CD4-positive, CD25-positive, alpha-beta regulatory T cell (primary cell): ENCODE measurements at regions not wholly inside any gene's neighbourhood (a gene's known extent, or its start where the extent isn't known, plus 50 kb on each side); places are given as distances from the start of the nearest gene placed in this dataset.

ENCODE experiments used
- ATAC-seq, 2 donors: fragments of 150-1000 bp; cut with Tn5 transposase; one replicate each; pipeline ENCODE4 v1.10.0; 2021; ENCODE audit warnings: low read depth in 2 of 2, moderate number of reproducible peaks in 2 of 2, moderate library complexity in 1 of 2
- DNase-seq, 3 donors: peaks; one replicate each; pipeline versions ENCODE4 v3.0.0 to v3.0.0-alpha.2; 2012 to 2022; ENCODE audit warnings: mixed read lengths in 1 of 3
- H3K27ac ChIP-seq: one replicate; pipeline ENCODE4 v1.7.0; 2013; ENCODE audit warnings: mild to moderate bottlenecking, low read length; ENCODE audit not compliant: insufficient read depth, poor library complexity, severe bottlenecking
- H3K27me3 ChIP-seq: one replicate; pipeline ENCODE4 v1.7.0; 2013; ENCODE audit warnings: low read length; ENCODE audit not compliant: control insufficient read depth, insufficient read depth
- H3K36me3 ChIP-seq: one replicate; pipeline ENCODE4 v1.7.0; 2013; ENCODE audit warnings: mild to moderate bottlenecking, low read length, moderate library complexity; ENCODE audit not compliant: control insufficient read depth, insufficient read depth
- H3K4me1 ChIP-seq: 2 replicates; pipeline ENCODE4 v1.7.0; 2013; ENCODE audit warnings: mild to moderate bottlenecking, low read length; ENCODE audit not compliant: insufficient read depth, control insufficient read depth, poor library complexity, severe bottlenecking
- H3K4me3 ChIP-seq: one replicate; pipeline ENCODE4 v1.7.0; 2013; ENCODE audit warnings: low read depth, mild to moderate bottlenecking, low read length, moderate library complexity
- H3K9me3 ChIP-seq, 2 experiments: 1 replicate in 1 of 2; 2 replicates in 1 of 2; pipeline ENCODE4 v1.7.0; 2013; ENCODE audit warnings: low read length in 2 of 2, mild to moderate bottlenecking in 1 of 2, moderate library complexity in 1 of 2; ENCODE audit not compliant: control insufficient read depth in 2 of 2
- H3K27ac Mint-ChIP-seq, 3 donors: one replicate each; pipeline ENCODE4 v1.8.0; 2020 to 2022; ENCODE audit warnings: mild to moderate bottlenecking in 3 of 3, mixed read lengths in 3 of 3, moderate library complexity in 2 of 3
- H3K27me3 Mint-ChIP-seq: one replicate; pipeline ENCODE4 v1.8.0; 2022; ENCODE audit warnings: mild to moderate bottlenecking, mixed read lengths
- H3K36me3 Mint-ChIP-seq: one replicate; pipeline ENCODE4 v1.8.0; 2020; ENCODE audit warnings: mixed read lengths
- H3K4me1 Mint-ChIP-seq, 4 donors: one replicate each; pipeline ENCODE4 v1.8.0; 2020 to 2022; ENCODE audit warnings: mixed read lengths in 4 of 4, mild to moderate bottlenecking in 1 of 4
- H3K4me3 Mint-ChIP-seq, 4 donors: one replicate each; pipeline ENCODE4 v1.8.0; 2020 to 2022; ENCODE audit warnings: mild to moderate bottlenecking in 4 of 4, mixed read lengths in 4 of 4, moderate library complexity in 3 of 4
- H3K9me3 Mint-ChIP-seq, 7 donors: one replicate each; pipeline ENCODE4 v1.8.0; 2020 to 2022; ENCODE audit warnings: mixed read lengths in 7 of 7, mild to moderate bottlenecking in 3 of 7, moderate library complexity in 2 of 7

DNA sequence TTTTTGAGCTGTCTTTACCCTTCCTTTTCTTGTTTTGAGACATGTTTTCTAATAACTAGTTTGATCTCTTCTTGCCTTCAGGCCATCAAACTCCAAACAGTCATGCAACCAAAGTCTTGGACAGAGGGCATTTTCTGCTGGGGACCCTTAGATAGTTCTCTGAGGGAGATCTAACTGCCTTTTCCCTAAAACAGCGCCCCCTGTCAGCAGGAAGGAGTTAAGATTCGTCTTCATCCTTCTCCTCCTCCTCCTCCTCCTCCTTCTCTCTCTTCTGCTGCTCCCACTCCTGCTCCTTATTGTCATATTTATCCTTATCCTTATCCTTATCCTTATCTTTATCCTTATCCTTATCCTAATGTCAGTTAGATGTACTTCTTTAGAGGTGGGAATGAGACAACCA lies 417.2 kb downstream of the TRAM1L1 start:
- Histone ChIP-seq H3K27me3 (no peaks in the 10 kb centered on the region), H3K4me1 (no peaks in the 10 kb centered on the region), H3K9me3 (peaks cover 0 to 3% of the 10 kb centered on the region in 2 experiments), H3K27ac (no peak overlapping the region), H3K4me3 (no peak overlapping the region), H3K36me3 (no peaks in the 10 kb centered on the region)
- H3K27me3 Mint-ChIP-seq, result no peaks in the 10 kb centered on the region
- no peak for ATAC-seq
- H3K4me1 Mint-ChIP-seq, result no peaks in the 10 kb centered on the region
- peaks cover 2 to 8% (median 5%) of the 10 kb centered on the region in 7 donors for H3K9me3 Mint-ChIP-seq
- no peak overlapping the region for H3K4me3 Mint-ChIP-seq
- no peaks in the 10 kb centered on the region for H3K36me3 Mint-ChIP-seq
- H3K27ac Mint-ChIP-seq, result no peak overlapping the region
- no peak for DNase-seq

DNA sequence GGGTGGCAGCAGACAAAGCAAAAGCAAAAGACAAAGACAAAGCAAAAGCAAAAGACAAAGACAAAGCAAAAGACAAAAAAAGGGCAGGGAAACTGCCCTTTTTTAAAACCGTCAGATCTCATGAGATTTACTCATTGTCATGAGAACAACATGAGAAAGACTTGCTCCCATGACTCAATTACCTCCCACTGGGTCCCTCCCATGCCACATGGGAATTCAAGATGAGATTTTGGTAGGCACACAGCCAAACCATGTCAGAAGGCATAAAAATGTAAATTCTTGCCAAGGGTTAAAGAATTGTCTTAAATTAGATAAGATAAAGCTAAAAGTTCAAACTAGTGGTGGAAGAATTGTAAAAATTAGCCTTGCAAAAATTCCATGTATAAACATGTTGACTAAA lies 419.7 kb downstream of the TRAM1L1 start:
- Mint-ChIP-seq H3K4me1 (no peaks in the 10 kb centered on the region), H3K36me3 (no peaks in the 10 kb centered on the region), H3K27ac (no peak overlapping the region), H3K9me3 (peaks cover 5 to 15% (median 8%) of the 10 kb centered on the region in 7 donors), H3K4me3 (no peak overlapping the region), H3K27me3 (no peaks in the 10 kb centered on the region)
- Histone ChIP-seq H3K4me3 (no peak overlapping the region), H3K4me1 (no peaks in the 10 kb centered on the region), H3K27me3 (no peaks in the 10 kb centered on the region), H3K36me3 (no peaks in the 10 kb centered on the region), H3K9me3 (no peaks in the 10 kb centered on the region), H3K27ac (no peak overlapping the region)
- DNase-seq, result no peak
- ATAC-seq, result no peak

DNA sequence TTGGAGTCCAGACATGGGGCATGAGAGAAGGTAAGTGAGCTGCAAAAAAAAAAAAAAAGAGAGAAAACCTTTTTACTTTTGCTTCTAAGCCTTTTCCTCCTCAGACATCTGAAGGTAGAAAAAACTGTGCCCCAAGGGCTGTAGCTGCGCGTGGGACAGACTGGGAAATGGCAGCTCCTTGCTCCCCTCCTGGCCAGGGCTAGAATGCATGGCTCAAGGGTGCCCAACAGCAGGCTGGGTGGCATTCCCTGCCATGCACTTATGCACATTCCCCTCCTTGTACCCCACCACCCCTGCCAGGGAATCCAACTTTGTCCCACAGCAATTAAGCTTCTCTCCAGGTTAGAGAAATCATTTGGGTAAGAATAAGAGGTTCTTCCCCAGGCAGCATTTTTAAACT lies 421.2 kb downstream of the TRAM1L1 start:
- Histone ChIP-seq H3K9me3 (no peaks in the 10 kb centered on the region), H3K36me3 (no peaks in the 10 kb centered on the region), H3K4me1 (no peaks in the 10 kb centered on the region), H3K4me3 (no peak overlapping the region), H3K27ac (no peak overlapping the region), H3K27me3 (no peaks in the 10 kb centered on the region)
- H3K27me3 Mint-ChIP-seq, result no peaks in the 10 kb centered on the region
- no peaks in the 10 kb centered on the region for H3K36me3 Mint-ChIP-seq
- no peaks in the 10 kb centered on the region for H3K4me1 Mint-ChIP-seq
- H3K27ac Mint-ChIP-seq, result no peak overlapping the region
- H3K4me3 Mint-ChIP-seq, result no peak overlapping the region
- no peak for DNase-seq
- ATAC-seq, result no peak
- H3K9me3 Mint-ChIP-seq, result peaks cover 2 to 20% (median 10%) of the 10 kb centered on the region in 7 donors

DNA sequence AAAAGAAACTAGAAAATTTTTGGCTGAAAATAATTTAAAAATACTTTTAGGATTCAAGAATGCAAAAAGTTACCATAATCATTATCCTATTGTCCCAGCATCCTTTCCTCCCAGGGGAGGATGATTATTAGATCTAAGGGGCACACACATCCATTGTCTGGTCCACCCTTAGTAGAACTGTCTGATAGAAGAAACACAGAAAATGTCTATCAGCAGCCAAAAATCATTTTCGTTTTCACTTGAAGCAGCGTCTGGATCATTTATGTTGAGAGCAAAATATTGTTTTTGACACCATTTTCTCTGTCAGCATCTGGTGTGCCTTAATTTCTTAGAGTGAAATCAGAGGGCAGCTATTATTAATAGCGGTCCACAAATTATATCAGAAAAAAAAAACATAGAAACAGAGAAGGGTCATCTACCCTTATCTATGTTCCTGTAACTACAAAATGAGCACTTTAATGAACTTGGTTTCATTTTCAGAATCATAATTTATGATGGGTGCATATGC lies 446.3 kb downstream of the TRAM1L1 start:
- H3K36me3 ChIP-seq, result no peaks in the 10 kb centered on the region
- no peaks in the 10 kb centered on the region for H3K27me3 ChIP-seq
- Mint-ChIP-seq H3K27ac (no peak overlapping the region), H3K9me3 (peaks cover 0 to 7% (median 1%) of the 10 kb centered on the region in 7 donors), H3K4me1 (no peaks in the 10 kb centered on the region), H3K27me3 (no peaks in the 10 kb centered on the region), H3K36me3 (no peaks in the 10 kb centered on the region), H3K4me3 (no peak overlapping the region)
- DNase-seq, result no peak
- no peak overlapping the region for H3K27ac ChIP-seq
- no peak overlapping the region for H3K4me3 ChIP-seq
- H3K4me1 ChIP-seq, result no peaks in the 10 kb centered on the region
- H3K9me3 ChIP-seq, result no peaks in the 10 kb centered on the region
- ATAC-seq, result no peak

DNA sequence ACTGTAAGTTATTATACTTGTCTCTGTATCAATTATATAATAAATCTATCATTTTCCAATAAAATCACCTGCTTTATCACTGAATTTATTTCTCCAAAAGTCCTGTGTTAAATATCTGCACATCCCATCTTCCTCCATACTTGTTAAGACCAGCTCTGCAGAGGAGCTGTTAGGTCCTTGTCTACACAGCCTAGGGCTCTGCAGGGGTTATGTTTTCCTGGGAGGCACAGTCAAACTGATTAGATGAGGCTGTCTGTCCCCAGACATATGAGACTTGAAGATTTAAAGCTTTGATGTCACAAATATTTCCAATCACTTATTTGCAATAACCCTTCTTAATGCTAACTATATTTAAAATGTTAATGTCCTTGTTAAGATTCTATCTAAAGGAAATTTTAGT lies 446.8 kb downstream of the TRAM1L1 start:
- no peaks in the 10 kb centered on the region for H3K36me3 Mint-ChIP-seq
- ATAC-seq (no peak), DNase-seq (no peak)
- no peaks in the 10 kb centered on the region for H3K27me3 ChIP-seq
- H3K4me1 ChIP-seq, result no peaks in the 10 kb centered on the region
- H3K9me3 Mint-ChIP-seq, result peaks cover 0 to 7% (median 1%) of the 10 kb centered on the region in 7 donors
- no peaks in the 10 kb centered on the region for H3K9me3 ChIP-seq
- H3K4me3 Mint-ChIP-seq, result no peak overlapping the region
- H3K27ac Mint-ChIP-seq, result no peak overlapping the region
- no peak overlapping the region for H3K27ac ChIP-seq
- no peak overlapping the region for H3K4me3 ChIP-seq
- no peaks in the 10 kb centered on the region for H3K36me3 ChIP-seq
- no peaks in the 10 kb centered on the region for H3K4me1 Mint-ChIP-seq
- no peaks in the 10 kb centered on the region for H3K27me3 Mint-ChIP-seq

DNA sequence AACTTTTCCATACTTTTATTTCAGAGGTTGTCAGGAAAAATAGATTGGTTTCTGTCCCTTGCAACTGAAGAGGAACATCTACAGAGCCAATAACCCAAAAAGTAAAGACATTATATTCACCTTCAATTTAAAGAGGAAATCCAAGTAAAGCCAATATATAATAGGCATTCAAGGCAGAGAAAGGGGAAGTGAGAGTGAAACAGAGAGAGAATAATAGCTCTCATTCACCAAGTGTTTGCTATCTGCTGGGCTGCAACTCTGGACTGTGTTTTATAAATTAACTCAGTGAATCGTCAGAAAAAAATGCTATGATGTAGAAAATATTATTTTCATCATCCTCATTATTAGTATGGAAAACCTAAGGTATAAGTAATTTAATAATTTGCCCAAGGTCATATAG lies 448.5 kb downstream of the TRAM1L1 start:
- no peaks in the 10 kb centered on the region for H3K9me3 ChIP-seq
- no peaks in the 10 kb centered on the region for H3K27me3 Mint-ChIP-seq
- H3K27me3 ChIP-seq, result no peaks in the 10 kb centered on the region
- no peaks in the 10 kb centered on the region for H3K36me3 ChIP-seq
- no peak overlapping the region for H3K4me3 Mint-ChIP-seq
- no peak overlapping the region for H3K27ac Mint-ChIP-seq
- DNase-seq (no peak), ATAC-seq (no peak)
- H3K9me3 Mint-ChIP-seq, result peaks cover 0 to 5% (median 4%) of the 10 kb centered on the region in 7 donors
- no peaks in the 10 kb centered on the region for H3K36me3 Mint-ChIP-seq
- no peak overlapping the region for H3K4me3 ChIP-seq
- H3K27ac ChIP-seq, result no peak overlapping the region
- H3K4me1 Mint-ChIP-seq, result no peaks in the 10 kb centered on the region
- H3K4me1 ChIP-seq, result no peaks in the 10 kb centered on the region

DNA sequence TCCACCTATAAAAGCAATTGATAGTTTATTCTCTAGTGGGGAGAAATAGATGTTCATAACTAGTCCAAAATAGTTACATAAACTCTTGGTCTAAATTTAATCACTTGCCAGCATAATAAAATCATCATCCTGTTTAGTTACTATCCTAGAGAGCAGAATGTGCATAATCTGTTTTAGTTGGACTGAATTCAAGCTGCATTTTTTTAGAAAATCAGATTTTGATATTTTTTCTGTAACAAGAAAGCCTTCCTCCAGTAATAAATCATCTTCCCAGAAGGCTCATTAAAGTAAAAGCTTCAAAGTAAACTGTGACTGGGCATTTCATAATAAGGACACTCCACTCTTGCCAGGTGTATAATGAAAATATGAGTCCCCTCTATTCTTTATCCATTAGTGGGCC lies 453.1 kb downstream of the TRAM1L1 start:
- Mint-ChIP-seq H3K4me3 (no peak overlapping the region), H3K27ac (no peak overlapping the region), H3K4me1 (no peaks in the 10 kb centered on the region), H3K9me3 (peaks cover 0 to 8% (median 4%) of the 10 kb centered on the region in 7 donors), H3K27me3 (no peaks in the 10 kb centered on the region), H3K36me3 (no peaks in the 10 kb centered on the region)
- no peak overlapping the region for H3K4me3 ChIP-seq
- H3K27me3 ChIP-seq, result no peaks in the 10 kb centered on the region
- no peaks in the 10 kb centered on the region for H3K36me3 ChIP-seq
- no peak for ATAC-seq
- no peaks in the 10 kb centered on the region for H3K4me1 ChIP-seq
- H3K27ac ChIP-seq, result no peak overlapping the region
- no peaks in the 10 kb centered on the region for H3K9me3 ChIP-seq
- no peak for DNase-seq

DNA sequence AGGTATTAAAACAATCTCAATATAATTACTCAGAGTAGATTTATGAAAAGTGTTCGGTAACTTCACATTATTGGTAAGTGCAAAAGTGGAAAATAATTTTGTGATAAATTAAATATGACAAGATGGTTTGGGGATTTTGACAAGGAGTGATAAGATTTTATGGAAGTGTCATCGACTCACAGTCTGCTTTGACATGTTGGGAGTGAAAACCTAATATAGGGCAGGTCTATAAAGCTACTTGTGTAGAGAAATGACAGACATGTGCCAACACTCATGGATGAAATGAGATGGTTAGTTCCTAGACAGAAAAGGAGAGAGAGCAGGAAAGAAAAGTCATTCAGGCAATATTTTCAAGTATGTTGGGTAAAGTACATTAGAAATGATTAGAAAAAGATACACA lies 456.8 kb downstream of the TRAM1L1 start:
- Mint-ChIP-seq H3K27ac (no peak overlapping the region), H3K4me1 (no peaks in the 10 kb centered on the region), H3K27me3 (no peaks in the 10 kb centered on the region), H3K4me3 (no peak overlapping the region), H3K9me3 (peaks cover 0 to 7% (median 2%) of the 10 kb centered on the region in 7 donors), H3K36me3 (no peaks in the 10 kb centered on the region)
- DNase-seq (no peak), ATAC-seq (no peak)
- Histone ChIP-seq H3K9me3 (no peaks in the 10 kb centered on the region), H3K36me3 (no peaks in the 10 kb centered on the region), H3K27ac (no peak overlapping the region), H3K4me1 (no peaks in the 10 kb centered on the region), H3K27me3 (no peaks in the 10 kb centered on the region), H3K4me3 (no peak overlapping the region)
